ENCODE measurements at regions not wholly inside any gene's neighbourhood (a gene's known extent, or its start where the extent isn't known, plus 50 kb on each side); places are given as distances from the start of the nearest gene placed in this dataset.

DNA sequence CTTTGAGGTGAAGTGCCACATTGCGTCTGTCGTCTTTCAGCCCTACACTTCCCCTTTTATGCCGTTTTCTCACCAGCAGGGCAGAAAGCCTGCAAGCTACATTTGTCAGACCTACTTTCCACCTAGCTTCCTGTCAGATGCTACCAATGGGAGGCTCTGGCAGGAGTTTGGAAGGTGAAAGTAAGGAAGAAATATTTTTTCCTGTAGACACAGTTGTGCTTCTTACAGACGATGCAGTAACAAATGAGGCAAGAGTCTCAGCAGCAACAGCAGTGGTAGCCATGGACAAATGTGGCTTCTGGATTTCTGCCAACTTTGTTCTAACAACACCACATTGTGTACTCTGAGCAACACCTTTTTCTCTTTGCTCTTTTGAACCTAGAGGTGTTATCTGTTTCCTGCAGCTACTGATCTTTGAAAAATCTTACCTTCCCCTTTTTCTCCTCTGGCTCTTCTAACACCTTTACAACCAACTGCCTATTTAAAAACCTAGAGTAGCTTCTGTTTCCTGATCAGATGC, 70.6 kb upstream of the STT3B start:
- POLR2A ChIA-PET, result interaction anchor here (1.1 kb wide), 1 partner anchor 70 kb away, joined by 4 read pairs; the partner anchor contains the start of gene STT3B
- FAIRE-seq, result peak; percentile 60
- no peak for TF ChIP-seq KLF6 (CRISPR knock-in tag; IDR thresholded peaks at IDR 0.05)
- TF ChIP-seq TBX2 (CRISPR knock-in tag; IDR thresholded peaks at IDR 0.05; ENCODE audit: borderline replicate concordance), result peak; percentile 81; the same call in 1 of the 2 replicates
- no peak for TF ChIP-seq ATAD3A (CRISPR knock-in tag; IDR thresholded peaks at IDR 0.05)
- TF ChIP-seq MYNN (CRISPR knock-in tag; IDR thresholded peaks at IDR 0.05; ENCODE audit: low read depth), result no peak
- TF ChIP-seq, protein P1, sequence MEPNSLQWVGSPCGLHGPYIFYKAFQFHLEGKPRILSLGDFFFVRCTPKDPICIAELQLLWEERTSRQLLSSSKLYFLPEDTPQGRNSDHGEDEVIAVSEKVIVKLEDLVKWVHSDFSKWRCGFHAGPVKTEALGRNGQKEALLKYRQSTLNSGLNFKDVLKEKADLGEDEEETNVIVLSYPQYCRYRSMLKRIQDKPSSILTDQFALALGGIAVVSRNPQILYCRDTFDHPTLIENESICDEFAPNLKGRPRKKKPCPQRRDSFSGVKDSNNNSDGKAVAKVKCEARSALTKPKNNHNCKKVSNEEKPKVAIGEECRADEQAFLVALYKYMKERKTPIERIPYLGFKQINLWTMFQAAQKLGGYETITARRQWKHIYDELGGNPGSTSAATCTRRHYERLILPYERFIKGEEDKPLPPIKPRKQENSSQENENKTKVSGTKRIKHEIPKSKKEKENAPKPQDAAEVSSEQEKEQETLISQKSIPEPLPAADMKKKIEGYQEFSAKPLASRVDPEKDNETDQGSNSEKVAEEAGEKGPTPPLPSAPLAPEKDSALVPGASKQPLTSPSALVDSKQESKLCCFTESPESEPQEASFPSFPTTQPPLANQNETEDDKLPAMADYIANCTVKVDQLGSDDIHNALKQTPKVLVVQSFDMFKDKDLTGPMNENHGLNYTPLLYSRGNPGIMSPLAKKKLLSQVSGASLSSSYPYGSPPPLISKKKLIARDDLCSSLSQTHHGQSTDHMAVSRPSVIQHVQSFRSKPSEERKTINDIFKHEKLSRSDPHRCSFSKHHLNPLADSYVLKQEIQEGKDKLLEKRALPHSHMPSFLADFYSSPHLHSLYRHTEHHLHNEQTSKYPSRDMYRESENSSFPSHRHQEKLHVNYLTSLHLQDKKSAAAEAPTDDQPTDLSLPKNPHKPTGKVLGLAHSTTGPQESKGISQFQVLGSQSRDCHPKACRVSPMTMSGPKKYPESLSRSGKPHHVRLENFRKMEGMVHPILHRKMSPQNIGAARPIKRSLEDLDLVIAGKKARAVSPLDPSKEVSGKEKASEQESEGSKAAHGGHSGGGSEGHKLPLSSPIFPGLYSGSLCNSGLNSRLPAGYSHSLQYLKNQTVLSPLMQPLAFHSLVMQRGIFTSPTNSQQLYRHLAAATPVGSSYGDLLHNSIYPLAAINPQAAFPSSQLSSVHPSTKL (CRISPR knock-in tag; IDR thresholded peaks at IDR 0.05), result peak; percentile 33; the same call in 1 of the 2 replicates
- TF ChIP-seq ZSCAN9 (CRISPR knock-in tag; IDR thresholded peaks at IDR 0.05; ENCODE audit: borderline replicate concordance), result no peak
- no peak for TF ChIP-seq ONECUT2 (CRISPR knock-in tag; IDR thresholded peaks at IDR 0.05)
- TF ChIP-seq TSC22D2 (CRISPR knock-in tag; IDR thresholded peaks at IDR 0.05; ENCODE audit: borderline replicate concordance), result no peak
- no peak for TF ChIP-seq ZSCAN30 (CRISPR knock-in tag; IDR thresholded peaks at IDR 0.05)
- TF ChIP-seq NFKBIZ (CRISPR knock-in tag; IDR thresholded peaks at IDR 0.05), result no peak
- TF ChIP-seq REL (CRISPR knock-in tag; conservative IDR thresholded peaks at IDR 0.05), result no peak
- TF ChIP-seq ADNP (CRISPR knock-in tag; IDR thresholded peaks at IDR 0.05), result no peak
- TF ChIP-seq HNRNPK (IDR thresholded peaks at IDR 0.05; ENCODE audit: low read depth, low read length, poor library complexity, severe bottlenecking), result no peak
- TF ChIP-seq PBX3 (CRISPR knock-in tag; IDR thresholded peaks at IDR 0.05; ENCODE audit: borderline replicate concordance), result no peak
- TF ChIP-seq PAXIP1 (CRISPR knock-in tag; conservative IDR thresholded peaks at IDR 0.05), result peak; percentile 27; the same call in 1 of the 2 replicates
- peak; percentile 25; the same call in 1 of the 2 replicates for TF ChIP-seq ZNF292 (CRISPR knock-in tag; IDR thresholded peaks at IDR 0.05; ENCODE audit: borderline replicate concordance, low read depth)
- TF ChIP-seq ZNF766 (CRISPR knock-in tag; IDR thresholded peaks at IDR 0.05; ENCODE audit: borderline replicate concordance), result no peak

More for the DNA sequence above, 70.6 kb upstream of the STT3B start:
- in situ Hi-C loops (cut with HindIII; ENCODE audit: extremely low pct_ligation_motif_present, low pct_unique_long_range_greater_than_20kb), result loop anchor here (25.0 kb wide), 1 partner anchor 675 kb away; no protein-coding TSS in a partner anchor
- CTCF ChIA-PET (ENCODE audit: low intra/inter-chr PET ratio, low total read pairs), result no interaction called here
- Histone ChIP-seq H3K27me3 (ENCODE audit: control insufficient read depth in 1 of 2, insufficient read depth in 2 of 2, low read length in 2 of 2) (0 out of 5 replicates have a peak, but pooled peaks cover 0 to 3% of the 10 kb centered on the region in 2 experiments), H3K4me1 (ENCODE audit: insufficient read depth, low read length) (peaks cover 17% of the 10 kb centered on the region), H3K4me2 (ENCODE audit: low read depth, low read length) (peak overlapping the region; percentile 61), H3K27ac (ENCODE audit: extremely low read length, insufficient read depth, low read length) (no peak overlapping the region), H3K9me3 (ENCODE audit: low read length) (no peaks in the 10 kb centered on the region), H4K20me1 (ENCODE audit: insufficient read depth, low read length) (no peaks in the 10 kb centered on the region), H3K9ac (ENCODE audit: insufficient read depth, low read depth, low read length) (peak overlapping the region; percentile 9; the same call in 1 of the 2 replicates), H3K36me3 (replicated peaks in 1 of 2; ENCODE audit: control insufficient read depth in 1 of 2, insufficient read depth in 2 of 2, low read length in 2 of 2) (no peaks in the 10 kb centered on the region), H2AFZ (ENCODE audit: low read length) (no peak overlapping the region), H3K79me2 (ENCODE audit: insufficient read depth, low read length) (no peaks in the 10 kb centered on the region), H3K4me3 (replicated peaks in 1 of 3; ENCODE audit: insufficient read depth in 1 of 3, low read depth in 2 of 3, low read length in 3 of 3) (no peak overlapping the region; a peak in 1 of 6 replicates)
- DNase-seq (ENCODE audit: low spot score) (peak; percentile 37), ATAC-seq (peak; percentile 93)
- intact Hi-C loops (cut with micrococcal nuclease; ENCODE audit: unreplicated experiment), result no loop called here
- 2% methylated on average over 4 of the region's 4 CpGs for WGBS (ENCODE audit: low lambda C conversion rate)
- no TSS peak for BruUV-seq (replicated peaks)

All from HepG2 (cell line).